K562 (cell line): ENCODE measurements at regions not wholly inside any gene's neighbourhood (a gene's known extent, or its start where the extent isn't known, plus 50 kb on each side); places are given as distances from the start of the nearest gene placed in this dataset.

ENCODE experiments used
- CTCF ChIP-seq, 3 experiments: IDR thresholded peaks in 2 of 3; conservative IDR thresholded peaks in 1 of 3; 2 replicates each; pipeline ENCODE4 v1.5.1; 2011 to 2012; ENCODE audit warnings: low read length in 3 of 3, mild to moderate bottlenecking in 3 of 3, control low read depth in 2 of 3, improper control_type of control experiment in 1 of 3, inconsistent platforms in 1 of 3, low read depth in 1 of 3, mixed read lengths in 1 of 3, moderate library complexity in 1 of 3; ENCODE audit not compliant: insufficient read depth in 2 of 3
- CXXC5 ChIP-seq: fragments of 250-450 bp; sonication (Bioruptor Pico); IDR thresholded peaks from 2 replicates; pipeline ENCODE4 v1.8.0; 2022; ENCODE audit warnings: inconsistent platforms, mild to moderate bottlenecking, moderate library complexity
- ELF4 ChIP-seq: fragments of 450-650 bp; formaldehyde crosslinking; IDR thresholded peaks from 2 replicates; pipeline ENCODE4 v1.4.0; 2022; ENCODE audit warnings: missing genetic modification characterization
- MYNN ChIP-seq, 2 experiments: sonication (generic); formaldehyde crosslinking in 1 of 2; IDR thresholded peaks; 2 replicates each; pipeline versions ENCODE4 v1.5.0 to v1.6.1; 2016 to 2020; ENCODE audit warnings: antibody characterized with exemption in 1 of 2, missing genetic modification reagents in 1 of 2
- NFE2 ChIP-seq: IDR thresholded peaks from 2 replicates; pipeline ENCODE4 v1.6.1; 2014; ENCODE audit warnings: antibody characterized with exemption, low read depth
- PBX2 ChIP-seq, 2 experiments: IDR thresholded peaks in 1 of 2; conservative IDR thresholded peaks in 1 of 2; 2 replicates each; pipeline ENCODE4 v1.6.1; 2016; ENCODE audit warnings: low read depth in 2 of 2, mild to moderate bottlenecking in 1 of 2, missing compliant biosample characterization in 1 of 2, missing genetic modification characterization in 1 of 2, moderate library complexity in 1 of 2
- POLR2AphosphoS5 ChIP-seq: IDR thresholded peaks from 2 replicates; pipeline ENCODE4 v1.6.1; 2011; ENCODE audit warnings: mild to moderate bottlenecking, low read depth, low read length, moderate library complexity; ENCODE audit not compliant: control insufficient read depth, insufficient read depth
- RAD51 ChIP-seq: fragments of 450-650 bp; IDR thresholded peaks from 2 replicates; pipeline ENCODE4 v1.7.1; 2016; ENCODE audit warnings: low read depth, mild to moderate bottlenecking, borderline replicate concordance
- SIRT6 ChIP-seq: IDR thresholded peaks from one replicate; pipeline ENCODE4 v1.6.1; 2012; ENCODE audit warnings: low read depth, mild to moderate bottlenecking, control low read depth, inconsistent platforms, low read length, moderate library complexity
- SMARCA4 ChIP-seq: fragments of 450-650 bp; IDR thresholded peaks from 2 replicates; pipeline ENCODE4 v1.6.1; 2016
- SP1 ChIP-seq: sonication (generic); formaldehyde crosslinking; IDR thresholded peaks from 2 replicates; pipeline ENCODE4 v1.8.1; 2022; ENCODE audit warnings: mild to moderate bottlenecking, missing genetic modification reagents
- TAF1 ChIP-seq: IDR thresholded peaks from 2 replicates; pipeline ENCODE4 v1.6.1; 2011; ENCODE audit warnings: mild to moderate bottlenecking, low read length, moderate library complexity; ENCODE audit not compliant: insufficient read depth, control insufficient read depth, severe bottlenecking; ENCODE audit errors: extremely low read depth
- TCFL5 ChIP-seq: fragments of 250-450 bp; sonication (Bioruptor Pico); conservative IDR thresholded peaks from 2 replicates; pipeline ENCODE4 v1.6.1; 2021; ENCODE audit warnings: mild to moderate bottlenecking, moderate library complexity, matching md5 sums
- WHSC1 ChIP-seq: IDR thresholded peaks from one replicate; pipeline ENCODE4 v1.6.1; 2012; ENCODE audit warnings: low read length, control low read depth, inconsistent platforms
- XRCC3 ChIP-seq: fragments of 450-650 bp; IDR thresholded peaks from 2 replicates; pipeline ENCODE4 v1.6.1; 2017; ENCODE audit warnings: mild to moderate bottlenecking, moderate library complexity
- YBX1 ChIP-seq: fragments of 450-650 bp; IDR thresholded peaks from 2 replicates; pipeline ENCODE4 v1.7.1; 2016; ENCODE audit warnings: mild to moderate bottlenecking
- ZFP30 ChIP-seq: fragments of 250-450 bp; sonication (Bioruptor Pico); IDR thresholded peaks from 2 replicates; pipeline ENCODE4 v1.8.0; 2022; ENCODE audit warnings: moderate library complexity, mild to moderate bottlenecking, inconsistent platforms, borderline replicate concordance
- ZNF655 ChIP-seq: fragments of 250-450 bp; sonication (Bioruptor Pico); IDR thresholded peaks from 2 replicates; pipeline ENCODE4 v1.5.0; 2021
- ZNF75A ChIP-seq: fragments of 450-650 bp; formaldehyde crosslinking; IDR thresholded peaks from 2 replicates; pipeline ENCODE4 v1.4.0; 2020; ENCODE audit warnings: mild to moderate bottlenecking

GRCh38 chr6:88301888-88302768, 136.0 kb upstream of the CNR1 start (continued):
- TF ChIP-seq WHSC1 (no peak), ZNF75A (CRISPR knock-in tag) (no peak), SMARCA4 (peak; percentile 67; the same call in 1 of the 2 replicates), POLR2AphosphoS5 (peak; percentile 75; the same call in 1 of the 2 replicates), NFE2 (no peak), TAF1 (no peak), ELF4 (CRISPR knock-in tag) (no peak), XRCC3 (no peak), MYNN (IDR thresholded peaks at IDR 0.05) (peak; percentile 28; the same call in 1 of the 2 replicates), MYNN (CRISPR knock-in tag; IDR thresholded peaks at IDR 0.05) (no peak), YBX1 (no peak), SP1 (CRISPR knock-in tag) (no peak), ZFP30 (CRISPR knock-in tag) (no peak), TCFL5 (CRISPR knock-in tag) (no peak), CXXC5 (CRISPR knock-in tag) (peak; percentile 67), ZNF655 (CRISPR knock-in tag) (no peak), SIRT6 (no peak), PBX2 (CRISPR knock-in tag; IDR thresholded peaks at IDR 0.05; ENCODE audit: low read depth) (no peak), PBX2 (tag; conservative IDR thresholded peaks at IDR 0.05; ENCODE audit: low read depth) (peak; percentile 42), CTCF (IDR thresholded peaks at IDR 0.05 in 2 of 3, conservative IDR thresholded peaks at IDR 0.05 in 1 of 3; ENCODE audit: insufficient read depth in 2 of 3, low read depth in 1 of 3, low read length in 3 of 3) (peak in 1 of 3 experiments; percentile 39; a peak in 2 of 6 replicates), RAD51 (no peak; the same call in 1 of the 2 replicates)
